ENCODE measurements at regions not wholly inside any gene's neighbourhood (a gene's known extent, or its start where the extent isn't known, plus 50 kb on each side); places are given as distances from the start of the nearest gene placed in this dataset.

DNA sequence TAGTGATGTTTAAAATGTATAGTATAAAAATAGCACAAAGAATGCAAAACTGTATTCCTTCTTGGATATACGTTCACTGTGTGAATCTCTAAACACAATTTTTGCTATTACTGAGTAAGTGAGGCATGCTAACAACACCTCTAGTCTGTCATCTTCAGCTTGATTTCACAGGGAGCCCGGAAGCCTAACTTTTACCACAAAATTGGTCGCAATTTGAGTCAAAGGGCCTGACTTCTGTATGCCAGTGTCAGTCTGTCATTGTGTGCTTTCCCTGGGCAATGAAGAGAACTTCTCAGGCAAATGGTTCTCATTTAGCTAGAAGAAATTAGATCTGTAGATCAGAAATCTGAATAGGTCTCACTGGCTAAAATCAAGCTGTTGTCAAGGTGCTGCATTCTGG, 1059.5 kb downstream of the FAM181B start:
- Histone ChIP-seq H4K20me1 (replicated peaks; ENCODE audit: control insufficient read depth, extremely low read depth, insufficient read depth, low read length) (no peaks in the 10 kb centered on the region), H3K4me1 (ENCODE audit: control insufficient read depth, extremely low read depth, insufficient read depth, low read length) (no peaks in the 10 kb centered on the region), H3K4me2 (ENCODE audit: insufficient read depth, low read length) (no peak overlapping the region), H3K27me3 (ENCODE audit: control insufficient read depth in 2 of 2, insufficient read depth in 2 of 2, low read length in 2 of 2) (no peaks in the 10 kb centered on the region), H3K79me2 (ENCODE audit: control insufficient read depth, insufficient read depth, low read length) (no peaks in the 10 kb centered on the region), H2AFZ (ENCODE audit: low read depth, low read length) (no peak overlapping the region), H3K9me1 (replicated peaks; ENCODE audit: control insufficient read depth, extremely low read depth, insufficient read depth, low read length) (no peaks in the 10 kb centered on the region), H3K36me3 (ENCODE audit: control insufficient read depth in 2 of 2, extremely low read depth in 1 of 2, insufficient read depth in 2 of 2, low read length in 2 of 2) (no peaks in the 10 kb centered on the region), H3K9ac (replicated peaks; ENCODE audit: extremely low read depth, insufficient read depth, low read length) (no peak overlapping the region), H3K27ac (ENCODE audit: insufficient read depth, low read depth, low read length) (no peak overlapping the region), H3K9me3 (replicated peaks; ENCODE audit: control insufficient read depth, insufficient read depth, low read length) (no peaks in the 10 kb centered on the region), H3K4me3 (replicated peaks in 1 of 3; ENCODE audit: insufficient read depth in 1 of 3, low read depth in 1 of 3, low read length in 3 of 3) (no peak overlapping the region)
- intact Hi-C loops (cut with micrococcal nuclease), result no loop called here
- ChIA-PET CTCF (no interaction called here), POLR2A (no interaction called here)
- no peak for DNase-seq (ENCODE audit: low read depth, low spot score)
- TF ChIP-seq EZH2 (IDR thresholded peaks at IDR 0.05; ENCODE audit: borderline replicate concordance, low read depth, low read length, severe bottlenecking), result no peak
- TF ChIP-seq GATA2 (IDR thresholded peaks at IDR 0.05; ENCODE audit: insufficient read depth, insufficient read length, low read depth, low read length), result no peak
- TF ChIP-seq POLR2A (IDR thresholded peaks at IDR 0.05; ENCODE audit: low read depth, low read length), result no peak
- TF ChIP-seq, protein P1, sequence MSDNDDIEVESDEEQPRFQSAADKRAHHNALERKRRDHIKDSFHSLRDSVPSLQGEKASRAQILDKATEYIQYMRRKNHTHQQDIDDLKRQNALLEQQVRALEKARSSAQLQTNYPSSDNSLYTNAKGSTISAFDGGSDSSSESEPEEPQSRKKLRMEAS (IDR thresholded peaks at IDR 0.05; ENCODE audit: insufficient read depth, insufficient read length), result no peak
- TF ChIP-seq, protein P2, sequence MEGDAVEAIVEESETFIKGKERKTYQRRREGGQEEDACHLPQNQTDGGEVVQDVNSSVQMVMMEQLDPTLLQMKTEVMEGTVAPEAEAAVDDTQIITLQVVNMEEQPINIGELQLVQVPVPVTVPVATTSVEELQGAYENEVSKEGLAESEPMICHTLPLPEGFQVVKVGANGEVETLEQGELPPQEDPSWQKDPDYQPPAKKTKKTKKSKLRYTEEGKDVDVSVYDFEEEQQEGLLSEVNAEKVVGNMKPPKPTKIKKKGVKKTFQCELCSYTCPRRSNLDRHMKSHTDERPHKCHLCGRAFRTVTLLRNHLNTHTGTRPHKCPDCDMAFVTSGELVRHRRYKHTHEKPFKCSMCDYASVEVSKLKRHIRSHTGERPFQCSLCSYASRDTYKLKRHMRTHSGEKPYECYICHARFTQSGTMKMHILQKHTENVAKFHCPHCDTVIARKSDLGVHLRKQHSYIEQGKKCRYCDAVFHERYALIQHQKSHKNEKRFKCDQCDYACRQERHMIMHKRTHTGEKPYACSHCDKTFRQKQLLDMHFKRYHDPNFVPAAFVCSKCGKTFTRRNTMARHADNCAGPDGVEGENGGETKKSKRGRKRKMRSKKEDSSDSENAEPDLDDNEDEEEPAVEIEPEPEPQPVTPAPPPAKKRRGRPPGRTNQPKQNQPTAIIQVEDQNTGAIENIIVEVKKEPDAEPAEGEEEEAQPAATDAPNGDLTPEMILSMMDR (IDR thresholded peaks at IDR 0.05; ENCODE audit: extremely low read depth in 1 of 2, insufficient read depth in 1 of 2, low read depth in 1 of 2, low read length in 2 of 2), result no peak
- TF ChIP-seq FOS (IDR thresholded peaks at IDR 0.05; ENCODE audit: borderline replicate concordance, insufficient read depth, low read length), result no peak
- no peak for TF ChIP-seq JUN (IDR thresholded peaks at IDR 0.05; ENCODE audit: borderline replicate concordance, insufficient read depth, insufficient read length, low read depth)
- no peak for TF ChIP-seq POLR2AphosphoS5 (IDR thresholded peaks at IDR 0.05; ENCODE audit: insufficient read depth, low read depth, low read length)
- TF ChIP-seq MYC (IDR thresholded peaks at IDR 0.05; ENCODE audit: low read depth, low read length), result no peak
- FAIRE-seq, result no peak
- dilution Hi-C loops (cut with MboI; ENCODE audit: extremely low pct_ligation_motif_present, low sequenced_read_pairs), result no loop called here
- no TSS peak for BruUV-seq (replicated peaks)
